GM18951 (cell line): ENCODE measurements at regions not wholly inside any gene's neighbourhood (a gene's known extent, or its start where the extent isn't known, plus 50 kb on each side); places are given as distances from the start of the nearest gene placed in this dataset.

Experiments used
- POLR2A ChIP-seq: IDR thresholded peaks from 4 replicates; pipeline ENCODE4 v1.6.1; 2011; ENCODE audit warnings: mild to moderate bottlenecking; ENCODE audit not compliant: insufficient read length, insufficient read depth; ENCODE audit errors: extremely low read depth
- in situ Hi-C: fragments of 300-500 bp; cut with MboI; formaldehyde crosslinking; loops from one replicate; pipeline ENCODE4 v1.12.0; 2022; ENCODE audit warnings: low sequenced_read_pairs, mixed read lengths, inconsistent platforms; ENCODE audit not compliant: unreplicated experiment

DNA sequence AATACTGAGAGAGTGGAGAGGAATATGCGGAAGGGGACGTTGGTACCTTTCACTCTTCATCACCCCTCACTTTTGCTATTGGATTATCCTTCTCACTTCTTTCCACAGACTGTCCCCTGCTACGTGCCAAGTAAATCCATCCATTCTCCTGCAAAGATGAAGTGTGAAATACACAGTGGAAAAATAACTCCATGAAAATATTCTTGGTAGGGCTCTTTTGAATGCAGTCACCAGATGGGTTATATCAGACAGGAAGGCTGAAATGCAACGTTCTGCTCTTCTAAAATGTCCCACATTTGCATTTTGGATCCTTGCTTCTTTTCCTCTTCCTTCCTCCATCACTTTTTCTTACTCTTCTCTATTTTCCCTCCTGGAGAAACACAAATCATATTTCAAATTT, 510.3 kb upstream of the CLINT1 start:
- in situ Hi-C loops = no loop called here
- TF ChIP-seq POLR2A = no peak

DNA sequence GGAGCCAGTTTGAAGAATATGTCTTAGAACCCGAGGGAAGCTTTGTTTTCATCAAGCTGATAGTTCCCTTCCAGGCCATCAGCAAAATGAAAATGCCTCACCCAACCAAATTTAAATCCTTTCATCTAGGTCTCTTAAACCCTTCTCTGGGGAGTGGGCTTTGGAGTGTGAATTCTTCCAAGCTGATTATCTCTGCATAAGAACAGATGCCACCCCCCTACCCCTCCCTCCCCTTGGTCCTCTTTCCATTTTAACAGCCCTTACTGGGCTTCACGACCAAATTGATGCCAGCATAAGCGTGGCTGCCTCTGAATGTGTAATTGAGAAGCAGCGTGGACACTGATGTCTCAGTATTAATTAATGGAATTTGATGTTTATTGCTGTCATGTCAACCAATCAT, 509.7 kb upstream of the CLINT1 start:
- in situ Hi-C loops = no loop called here
- TF ChIP-seq POLR2A = no peak

DNA sequence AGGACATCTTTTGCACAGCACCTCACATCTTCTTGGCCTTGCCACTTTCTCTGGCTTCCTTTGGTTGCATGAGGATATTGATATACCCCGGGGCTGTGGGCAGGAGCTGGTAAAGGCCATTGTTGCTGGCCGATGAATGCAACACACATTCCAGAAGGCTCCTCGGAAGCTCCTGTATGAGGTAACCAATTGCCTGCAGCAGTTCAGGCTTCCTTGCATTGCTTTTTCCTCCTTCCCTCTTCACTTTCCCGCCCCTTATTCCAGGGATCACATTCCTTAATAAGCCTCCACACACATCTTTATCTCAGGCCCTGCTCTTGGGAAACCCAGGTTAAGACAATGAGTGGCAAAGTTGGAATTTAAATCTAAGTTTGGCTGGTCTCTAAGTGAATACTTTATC, 505.4 kb upstream of the CLINT1 start:
- no peak for TF ChIP-seq POLR2A
- in situ Hi-C loops = no loop called here

DNA sequence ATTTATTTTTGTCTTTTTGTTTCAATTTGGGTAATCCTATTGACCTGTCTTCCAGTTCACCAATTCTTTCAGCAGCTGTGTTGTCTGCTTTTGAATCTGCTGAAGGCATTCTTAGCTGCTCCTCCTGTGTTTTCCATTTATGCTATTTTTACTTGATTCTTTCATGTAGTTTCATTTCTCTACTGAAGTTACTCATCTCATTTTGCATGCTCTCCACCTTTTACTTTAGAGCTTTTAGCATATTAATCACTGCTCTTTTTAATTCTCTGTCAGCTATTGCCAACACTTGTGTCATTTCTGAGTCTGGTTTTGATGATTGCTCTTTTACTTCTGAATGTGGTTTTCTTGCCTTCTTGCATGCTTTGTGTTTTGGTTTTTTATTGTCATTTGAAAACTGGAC, 496.0 kb upstream of the CLINT1 start:
- TF ChIP-seq POLR2A = no peak
- in situ Hi-C loops = no loop called here

DNA sequence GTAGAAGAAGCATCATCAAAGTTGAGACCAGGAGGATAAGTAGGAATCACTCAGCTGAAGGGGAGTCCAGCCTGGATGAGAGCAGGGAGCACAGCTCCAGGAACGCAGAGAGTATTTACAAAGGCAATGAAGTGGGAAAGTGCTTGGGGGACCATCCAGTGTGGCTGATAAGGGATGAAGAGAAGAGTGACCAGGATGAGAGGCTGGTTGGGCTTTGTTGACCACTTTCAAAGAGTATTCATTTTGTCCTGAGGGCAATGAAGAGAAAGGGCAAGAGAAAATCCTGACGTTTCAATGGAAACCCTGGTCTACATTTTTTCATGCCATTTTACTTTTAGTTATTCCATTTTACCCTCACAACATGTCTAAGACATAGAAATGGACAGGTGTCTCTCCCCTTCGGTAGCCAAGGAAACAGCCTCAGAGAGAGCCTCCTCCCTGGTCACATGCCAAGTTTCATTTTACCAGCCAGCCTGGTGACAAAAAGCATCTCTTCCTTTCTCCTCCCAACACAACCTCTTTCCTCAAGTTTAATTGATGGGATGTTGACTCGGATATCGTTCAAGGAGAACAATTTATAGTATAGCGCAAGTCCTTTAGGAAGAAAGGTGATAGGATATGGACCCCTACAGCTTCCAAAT, 492.7 kb upstream of the CLINT1 start:
- in situ Hi-C loops = no loop called here
- TF ChIP-seq POLR2A = no peak

DNA sequence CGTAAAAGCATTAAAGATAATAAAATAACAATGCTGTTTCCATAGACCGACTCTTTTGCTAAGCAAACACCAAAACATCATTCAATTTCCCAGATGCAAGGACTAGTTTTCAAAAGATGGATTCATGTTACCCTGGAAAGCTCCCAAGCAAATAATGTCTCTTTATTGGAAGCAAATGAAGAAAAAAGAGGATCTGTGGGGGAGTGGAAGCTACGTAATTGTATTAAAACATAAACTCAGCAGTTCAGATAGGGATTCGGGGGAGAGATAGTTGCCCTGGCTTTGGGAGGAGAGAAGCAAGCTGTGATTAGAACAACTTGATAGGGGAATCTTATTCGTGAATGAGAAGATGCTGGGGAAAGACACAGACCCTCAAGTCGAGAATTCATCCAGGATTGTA, 491.0 kb upstream of the CLINT1 start:
- in situ Hi-C loops = no loop called here
- no peak for TF ChIP-seq POLR2A

DNA sequence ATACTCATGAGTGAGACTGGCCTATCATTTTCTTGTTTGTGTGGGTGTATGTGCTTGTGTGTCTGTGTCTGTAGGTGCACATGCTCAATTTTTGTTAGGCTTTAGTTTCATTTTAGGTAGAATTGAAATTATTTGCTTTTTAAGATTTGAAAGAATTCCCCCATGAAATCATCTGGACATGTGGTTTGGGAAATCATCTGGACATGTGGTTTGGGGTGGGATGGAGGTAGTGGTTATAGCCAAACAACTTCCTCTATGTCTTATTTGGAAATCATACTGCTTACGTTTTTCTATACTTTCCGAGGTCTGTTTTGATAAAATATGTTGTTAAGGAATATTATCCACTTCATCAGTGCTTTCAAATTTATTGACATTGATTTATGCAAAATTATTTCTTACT, 485.4 kb upstream of the CLINT1 start:
- TF ChIP-seq POLR2A = no peak

DNA sequence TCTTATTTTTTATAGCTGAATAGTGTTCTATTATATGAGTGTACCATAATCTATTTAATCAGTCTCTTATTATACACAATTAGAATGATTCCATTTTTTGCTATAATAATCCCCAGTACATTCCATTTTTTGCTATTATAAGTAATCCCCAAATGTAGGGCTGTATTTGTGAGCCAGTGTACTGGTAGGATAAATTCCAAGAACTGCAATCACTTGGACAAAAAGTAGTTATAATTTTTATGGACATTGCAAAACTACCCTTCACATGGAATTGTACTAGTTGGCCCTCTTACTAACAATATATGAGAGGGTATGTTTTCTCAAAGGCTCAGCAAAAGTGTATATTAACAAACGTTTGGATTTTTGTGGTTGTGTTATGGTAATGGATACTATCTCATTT, 481.7 kb upstream of the CLINT1 start:
- in situ Hi-C loops = no loop called here
- no peak for TF ChIP-seq POLR2A

More for the DNA sequence above, 485.4 kb upstream of the CLINT1 start:
- in situ Hi-C loops = no loop called here

DNA sequence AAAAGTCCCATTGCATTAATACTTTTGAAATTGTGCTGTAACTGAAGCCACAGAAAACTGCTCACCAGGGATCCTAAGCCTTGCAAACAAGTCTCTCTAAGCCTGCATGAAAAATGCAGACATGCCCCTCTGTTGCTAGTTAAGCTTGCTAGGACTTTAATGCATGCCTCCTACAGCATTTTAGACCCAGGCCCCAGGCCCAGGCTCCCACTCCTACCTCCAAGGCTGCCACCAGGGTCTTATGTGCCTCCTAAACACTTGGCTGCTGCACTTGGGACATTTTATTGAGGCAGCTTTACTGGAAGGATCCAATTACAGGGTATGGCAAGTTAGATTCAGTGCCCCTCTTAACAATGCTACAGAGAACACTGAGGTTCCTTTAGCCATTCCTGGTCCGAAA, 467.3 kb upstream of the CLINT1 start:
- in situ Hi-C loops = no loop called here
- no peak for TF ChIP-seq POLR2A

DNA sequence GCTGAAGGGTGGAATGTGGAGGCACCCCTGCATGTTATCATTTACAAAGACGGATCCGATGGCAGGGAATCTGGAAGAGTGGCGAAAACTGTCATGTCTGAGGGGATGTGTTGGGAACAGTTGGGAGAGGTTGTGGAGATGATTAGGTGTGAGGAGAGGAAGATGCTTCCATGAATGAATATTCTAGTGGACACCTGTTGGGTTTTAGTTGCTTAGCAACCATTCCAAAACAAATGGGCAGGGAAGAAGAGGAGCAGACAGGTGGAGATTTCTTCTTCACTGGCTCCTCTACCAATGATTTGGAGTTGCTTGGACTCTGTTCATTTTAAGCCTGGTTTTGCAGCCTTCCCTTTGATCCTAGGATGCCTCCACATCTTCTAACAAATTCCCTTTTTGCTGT, 465.3 kb upstream of the CLINT1 start:
- TF ChIP-seq POLR2A = no peak
- in situ Hi-C loops = no loop called here

DNA sequence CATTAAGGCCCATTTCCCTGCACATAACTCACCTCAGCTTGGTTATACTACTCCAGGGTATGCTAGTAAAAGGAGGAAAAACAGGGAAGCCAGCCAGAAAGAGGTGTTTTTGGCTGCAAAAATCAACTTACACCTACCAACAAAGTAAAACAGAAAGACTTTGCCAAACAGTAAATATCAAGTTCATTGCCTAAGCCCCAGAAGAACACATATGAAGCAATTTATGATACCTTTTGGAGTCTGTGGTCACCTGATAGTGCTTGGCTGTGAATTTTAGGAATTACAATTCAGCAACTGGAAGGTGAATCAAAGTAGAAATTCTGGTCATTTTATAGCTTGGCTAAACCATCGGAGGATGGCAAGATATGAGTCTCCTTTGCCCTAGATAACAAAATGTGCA, 463.7 kb upstream of the CLINT1 start:
- in situ Hi-C loops = no loop called here
- no peak for TF ChIP-seq POLR2A

DNA sequence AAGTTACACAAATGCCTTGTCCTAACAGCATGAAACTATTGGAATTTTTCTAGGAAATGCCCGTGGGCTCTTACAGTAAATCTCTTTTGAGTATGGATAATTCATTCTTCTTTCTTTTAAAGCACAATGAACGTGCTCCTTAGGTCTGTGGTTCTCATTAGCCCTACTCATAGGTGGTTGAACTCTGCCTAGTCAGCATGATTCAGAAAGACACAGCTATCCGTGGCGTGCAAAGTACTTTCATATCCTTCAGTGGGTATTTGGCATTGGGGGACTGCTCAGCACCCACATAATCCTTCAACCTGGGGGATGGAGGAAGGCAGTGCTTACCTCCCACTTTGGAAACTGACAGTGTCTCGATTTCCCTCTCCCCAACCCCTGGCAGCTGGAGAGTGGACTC, 462.0 kb upstream of the CLINT1 start:
- in situ Hi-C loops = no loop called here

DNA sequence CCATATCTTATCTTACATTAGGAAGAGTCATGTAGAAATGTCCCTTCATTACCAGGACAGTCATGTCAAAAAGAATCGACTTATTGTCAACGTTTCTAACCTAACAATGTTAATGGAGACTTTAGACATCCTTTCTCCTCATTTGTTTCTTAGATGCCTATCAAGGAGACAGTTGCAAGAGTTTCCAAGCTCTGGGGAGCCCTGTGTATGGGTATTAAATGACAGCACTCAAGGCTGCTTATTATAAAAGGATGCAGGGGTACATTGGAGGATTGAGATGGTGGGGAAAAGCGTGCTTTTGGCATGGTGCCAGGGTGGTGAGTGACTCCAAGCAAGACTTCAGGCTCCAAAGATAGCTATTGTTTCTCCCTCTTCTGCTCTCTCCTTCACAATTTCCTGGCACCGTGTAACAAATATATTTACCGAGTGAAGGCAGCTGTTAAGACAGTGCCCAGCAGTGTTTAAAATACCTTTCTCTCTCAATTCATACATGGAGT, 461.3 kb upstream of the CLINT1 start:
- no peak for TF ChIP-seq POLR2A
- in situ Hi-C loops = no loop called here

More for the DNA sequence above, 462.0 kb upstream of the CLINT1 start:
- TF ChIP-seq POLR2A = no peak

DNA sequence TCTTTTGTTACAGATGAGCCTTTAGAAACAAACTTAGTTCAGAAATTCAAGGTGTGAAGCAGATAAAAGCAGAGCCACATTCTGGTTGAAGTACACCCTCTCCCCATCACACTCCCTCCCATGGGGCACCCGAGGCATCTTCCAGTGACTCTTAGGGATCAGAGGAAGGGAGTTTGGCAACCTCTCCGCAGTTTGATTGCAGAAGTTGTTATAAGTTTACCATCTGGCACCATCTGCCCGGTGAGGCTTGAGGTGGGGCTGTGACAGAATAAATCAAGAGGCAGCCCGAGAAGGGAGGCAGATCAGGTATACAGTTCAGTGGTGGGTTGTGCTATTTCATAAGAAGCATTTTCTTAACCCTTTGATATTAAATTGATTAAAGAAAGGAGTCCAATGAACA, 458.6 kb upstream of the CLINT1 start:
- no peak for TF ChIP-seq POLR2A
- in situ Hi-C loops = no loop called here

DNA sequence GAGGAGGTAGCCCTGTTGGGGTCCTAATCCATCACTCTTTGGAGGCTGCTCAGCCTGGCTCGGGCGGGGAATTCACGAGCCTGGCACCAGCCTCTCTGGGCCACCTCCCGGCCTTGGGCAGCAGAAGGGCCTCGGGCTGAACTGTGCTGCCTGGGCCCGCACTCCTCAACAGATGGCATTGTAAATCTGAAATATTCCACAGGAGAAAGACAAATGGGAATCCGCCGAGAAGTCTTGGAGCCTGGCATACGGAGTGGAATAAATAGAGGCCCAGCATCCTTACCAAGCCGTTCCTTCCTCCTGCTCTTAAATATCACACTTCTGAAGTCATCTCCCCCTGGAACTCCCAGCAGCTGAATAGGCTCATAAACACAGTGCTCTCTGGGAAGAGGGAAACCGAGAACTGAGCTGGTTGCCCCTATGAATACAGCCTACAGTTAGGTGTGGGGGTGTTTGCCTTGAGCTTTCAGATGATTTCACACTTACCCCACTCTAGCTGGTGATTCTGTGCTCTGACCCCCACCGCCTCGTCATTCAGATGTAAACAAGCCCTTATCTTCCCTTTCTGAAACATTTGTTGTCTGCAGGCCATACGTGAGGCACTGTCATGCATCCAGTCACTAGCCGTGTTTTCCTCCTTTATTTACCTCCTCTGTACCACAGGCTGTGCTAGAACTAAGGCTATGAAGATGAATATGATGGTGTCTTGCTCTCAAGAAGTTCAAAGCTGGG, 455.0 kb upstream of the CLINT1 start:
- in situ Hi-C loops = no loop called here
- TF ChIP-seq POLR2A = no peak
